ENCODE measurements at regions not wholly inside any gene's neighbourhood (a gene's known extent, or its start where the extent isn't known, plus 50 kb on each side); places are given as distances from the start of the nearest gene placed in this dataset.

DNA sequence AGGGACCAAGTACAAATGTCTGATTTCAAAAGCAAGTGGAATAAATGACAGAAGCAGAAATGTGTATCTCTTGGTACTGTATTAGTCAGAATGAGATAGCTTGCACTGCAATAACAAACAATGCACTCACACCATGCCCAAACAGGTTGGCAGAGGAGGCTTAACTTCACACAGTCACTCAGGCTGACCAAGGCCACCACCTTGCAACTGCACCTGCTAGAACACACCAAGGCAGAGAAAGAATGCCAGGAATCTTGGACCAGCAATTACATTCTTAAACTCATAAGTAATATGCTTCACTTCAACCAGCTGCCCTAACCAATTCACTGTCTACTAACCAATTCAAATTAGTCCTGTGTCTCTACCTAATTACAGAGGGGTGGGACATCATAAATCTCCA, 378.3 kb downstream of the BCL11B start:
- no peak overlapping the region for H3K4me3 ChIP-seq (ENCODE audit: low read depth, low read length)
- no peak for DNase-seq (ENCODE audit: low read depth)

DNA sequence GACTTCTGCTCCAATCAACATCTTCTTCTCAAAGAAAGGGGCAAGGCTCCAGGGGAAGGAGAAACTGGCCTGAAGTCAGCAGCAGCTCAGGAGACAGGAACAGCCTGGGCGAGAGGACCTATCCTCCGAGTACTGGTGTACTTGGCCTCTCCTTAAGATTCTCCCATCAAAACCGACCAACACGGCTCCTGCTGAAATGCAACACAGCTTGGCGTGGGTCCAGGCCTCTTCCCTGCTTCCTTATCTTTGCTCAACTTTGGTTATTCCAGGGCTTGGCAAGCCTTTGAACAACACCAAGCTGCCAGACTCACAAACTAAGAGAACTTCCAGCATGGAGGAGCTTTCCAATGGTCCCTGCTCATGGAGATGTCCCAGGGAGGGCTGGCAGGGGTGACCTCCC, 377.4 kb downstream of the BCL11B start:
- no peak for DNase-seq (ENCODE audit: low read depth)
- no peak overlapping the region for H3K4me3 ChIP-seq (ENCODE audit: low read depth, low read length)

GRCh38 chr14:98896449-98896848, 375.5 kb downstream of the BCL11B start:
- H3K4me3 ChIP-seq (ENCODE audit: low read depth, low read length), result no peak overlapping the region

GRCh38 chr14:98897605-98898309, 374.2 kb downstream of the BCL11B start:
- no peak for DNase-seq (ENCODE audit: low read depth)
- H3K4me3 ChIP-seq (ENCODE audit: low read depth, low read length), result no peak overlapping the region

More at GRCh38 chr14:98896449-98896848, 375.5 kb downstream of the BCL11B start:
- no peak for DNase-seq (ENCODE audit: low read depth)

DNA sequence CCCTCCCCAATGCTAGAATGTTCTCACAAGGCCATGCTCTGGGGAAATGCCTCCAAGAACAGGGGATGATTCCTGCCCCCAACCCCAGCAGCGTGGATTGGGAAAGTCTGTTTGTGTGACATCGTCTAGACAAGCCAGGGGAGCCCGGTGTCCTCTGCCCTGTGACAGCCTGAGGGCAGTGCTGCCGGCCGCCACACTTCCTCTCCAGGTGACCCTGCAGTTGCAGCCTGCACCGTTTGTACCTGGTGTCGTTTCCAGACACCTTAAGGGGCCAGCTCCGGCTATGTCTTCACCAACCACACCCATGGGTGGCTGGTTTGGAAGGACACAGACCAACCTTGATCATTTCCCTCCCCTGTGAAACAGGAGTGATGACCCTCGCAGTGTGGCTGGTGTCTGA, 372.6 kb downstream of the BCL11B start:
- no peak for DNase-seq (ENCODE audit: low read depth)
- no peak overlapping the region for H3K4me3 ChIP-seq (ENCODE audit: low read depth, low read length)

- no peak for DNase-seq (ENCODE audit: low read depth)
- no peak overlapping the region for H3K4me3 ChIP-seq (ENCODE audit: low read depth, low read length)
These were observed 371.8 kb downstream of the BCL11B start for GRCh38 chr14:98900236-98900635.

DNA sequence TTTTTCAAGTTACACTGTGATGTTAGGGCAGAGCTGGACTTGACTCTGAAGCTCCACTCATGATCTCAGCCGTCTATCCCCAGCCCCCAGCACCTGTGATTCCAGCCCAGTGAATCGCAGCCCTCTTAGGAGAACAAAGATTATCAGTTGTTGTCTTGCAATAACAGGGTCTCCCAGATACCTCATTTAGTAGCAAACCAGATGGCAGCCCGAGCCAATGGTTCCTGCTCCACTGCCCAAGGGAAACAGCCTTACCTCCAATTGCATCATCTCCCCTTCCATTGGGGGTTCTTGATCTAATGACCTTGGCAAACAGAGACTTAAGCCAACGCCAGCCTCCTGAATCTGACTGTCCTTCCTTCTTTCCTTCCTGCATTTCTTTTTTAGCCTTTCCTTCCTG, 371.2 kb downstream of the BCL11B start:
- DNase-seq (ENCODE audit: low read depth), result no peak
- H3K4me3 ChIP-seq (ENCODE audit: low read depth, low read length), result no peak overlapping the region

- no peak overlapping the region for H3K4me3 ChIP-seq (ENCODE audit: low read depth, low read length)
These were observed 370.3 kb downstream of the BCL11B start for GRCh38 chr14:98901511-98902205.

DNA sequence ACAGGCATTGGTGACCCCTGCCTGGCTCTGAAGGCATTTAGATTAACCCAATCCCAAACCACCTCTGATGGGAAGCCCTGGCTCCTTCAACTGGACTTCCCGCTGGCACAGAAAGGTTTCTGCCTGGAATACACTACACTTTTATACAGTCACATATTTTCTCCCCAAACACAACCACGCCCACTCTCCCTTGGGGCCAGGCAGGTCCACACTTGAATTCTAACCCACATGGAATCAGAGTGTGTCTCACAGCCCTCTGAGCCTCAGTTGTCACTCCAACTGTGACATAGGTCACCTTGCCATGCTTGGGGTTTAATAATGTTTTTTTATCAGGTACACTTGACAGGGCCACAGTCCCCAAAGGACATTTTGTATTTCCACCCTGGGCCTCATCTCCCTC, 368.6 kb downstream of the BCL11B start:
- H3K4me3 ChIP-seq (ENCODE audit: low read depth, low read length), result no peak overlapping the region
- no peak for DNase-seq (ENCODE audit: low read depth)

More at GRCh38 chr14:98901511-98902205, 370.3 kb downstream of the BCL11B start:
- no peak for DNase-seq (ENCODE audit: low read depth)

GRCh38 chr14:98904677-98905076, 367.3 kb downstream of the BCL11B start:
- no peak overlapping the region for H3K4me3 ChIP-seq (ENCODE audit: low read depth, low read length)
- no peak for DNase-seq (ENCODE audit: low read depth)

DNA sequence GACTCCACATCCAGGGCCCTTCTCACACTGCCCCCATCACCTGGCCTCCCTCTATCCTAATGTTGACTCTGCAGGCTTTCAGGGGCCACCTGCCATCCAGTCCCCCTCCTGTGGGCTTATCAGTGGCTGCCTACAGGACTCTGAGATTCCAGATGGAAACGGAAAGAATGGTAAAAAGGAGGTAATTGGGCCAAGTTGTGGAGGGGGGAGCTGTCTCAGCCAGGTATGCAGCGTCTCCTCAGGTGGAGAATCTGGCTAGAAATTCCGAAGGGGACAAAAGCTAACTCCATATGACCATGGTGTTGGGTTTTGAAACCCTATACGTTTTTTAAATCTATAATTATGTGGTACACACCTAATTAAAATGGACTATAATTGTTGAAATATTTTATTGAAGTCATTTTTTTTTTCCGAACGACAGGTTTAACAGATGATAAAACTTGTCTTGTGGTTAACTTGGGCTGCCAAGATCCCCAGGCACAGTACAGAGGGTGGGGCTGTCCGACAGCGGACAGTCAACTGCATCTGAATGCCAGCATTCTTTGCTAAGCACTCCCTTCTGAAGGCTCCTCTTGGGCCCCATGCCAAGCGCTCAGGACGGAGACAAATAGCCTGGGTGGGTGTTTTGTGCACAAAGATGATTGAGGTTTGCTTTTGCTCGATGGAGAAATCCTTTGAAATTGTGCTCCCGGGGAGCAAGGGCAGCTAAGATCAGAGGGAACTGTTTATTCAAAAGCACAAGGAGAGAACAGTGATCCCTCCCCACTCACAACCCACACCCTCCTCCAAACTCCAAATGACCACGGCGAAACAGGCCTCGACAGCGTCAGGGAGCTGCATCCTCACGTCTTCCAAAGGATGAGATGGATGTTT, 365.6 kb downstream of the BCL11B start:
- no peak overlapping the region for H3K4me3 ChIP-seq (ENCODE audit: low read depth, low read length)
- no peak for DNase-seq (ENCODE audit: low read depth)

- no peak for DNase-seq (ENCODE audit: low read depth)
- no peak overlapping the region for H3K4me3 ChIP-seq (ENCODE audit: low read depth, low read length)
These were observed 364.7 kb downstream of the BCL11B start for GRCh38 chr14:98907271-98907670.

DNA sequence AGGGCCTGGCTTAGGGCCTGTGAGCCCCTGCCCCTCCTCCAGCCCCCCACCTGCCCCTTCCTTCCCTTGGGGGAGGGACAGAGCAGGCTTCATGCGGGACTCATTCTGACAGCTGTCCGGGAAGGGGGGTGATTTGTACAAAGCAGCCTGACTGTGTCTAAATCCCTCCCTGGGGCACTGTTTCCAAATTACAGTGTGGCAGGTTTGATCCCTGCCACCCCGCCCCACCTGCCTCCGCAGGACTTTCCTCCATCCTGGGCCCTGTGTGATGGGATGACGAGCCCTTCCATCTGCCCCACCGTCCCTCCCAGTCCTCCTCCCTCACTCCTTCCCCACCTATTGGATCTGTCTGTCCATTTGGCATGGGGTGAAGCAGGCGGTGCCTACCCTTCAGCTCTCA, 363.9 kb downstream of the BCL11B start:
- no peak for DNase-seq (ENCODE audit: low read depth)
- H3K4me3 ChIP-seq (ENCODE audit: low read depth, low read length), result no peak overlapping the region

DNA sequence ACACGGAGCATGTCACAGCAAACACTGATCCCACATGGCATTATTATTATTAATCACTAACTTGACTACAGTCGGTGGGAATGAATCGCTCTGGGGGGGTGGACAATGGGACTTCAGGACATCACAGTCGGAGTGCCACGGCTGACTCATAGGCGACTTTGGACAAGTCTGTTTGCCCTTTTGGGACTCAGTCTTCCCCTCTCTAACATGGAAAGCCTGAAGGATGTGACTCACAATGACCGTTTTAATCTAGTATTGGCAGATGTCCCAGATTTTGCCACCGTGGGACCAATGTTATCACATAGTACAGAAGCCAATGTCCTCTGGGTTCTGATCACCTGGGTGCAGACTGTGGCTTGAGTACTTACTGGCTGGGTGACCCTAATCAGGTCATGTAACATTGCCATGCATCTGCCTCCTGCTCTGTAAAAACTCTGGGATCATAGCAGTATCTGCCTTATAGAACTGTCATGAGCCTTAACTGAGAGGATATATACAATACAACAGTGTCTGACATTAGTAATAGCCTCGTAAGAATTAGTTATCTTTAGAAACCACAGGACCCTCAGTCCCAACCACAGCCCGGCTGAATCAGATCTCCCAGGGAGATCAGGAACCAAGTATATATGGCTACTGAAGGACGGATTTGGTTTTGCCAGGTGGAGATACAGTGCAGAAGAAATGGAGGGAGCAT, 362.6 kb downstream of the BCL11B start:
- DNase-seq (ENCODE audit: low read depth), result no peak
- no peak overlapping the region for H3K4me3 ChIP-seq (ENCODE audit: low read depth, low read length)

- no peak overlapping the region for H3K4me3 ChIP-seq (ENCODE audit: low read depth, low read length)
- no peak for DNase-seq (ENCODE audit: low read depth)
These were observed 361.9 kb downstream of the BCL11B start for GRCh38 chr14:98910061-98910460.

- no peak for DNase-seq (ENCODE audit: low read depth)
- no peak overlapping the region for H3K4me3 ChIP-seq (ENCODE audit: low read depth, low read length)
These were observed 359.3 kb downstream of the BCL11B start for GRCh38 chr14:98912655-98913054.

DNA sequence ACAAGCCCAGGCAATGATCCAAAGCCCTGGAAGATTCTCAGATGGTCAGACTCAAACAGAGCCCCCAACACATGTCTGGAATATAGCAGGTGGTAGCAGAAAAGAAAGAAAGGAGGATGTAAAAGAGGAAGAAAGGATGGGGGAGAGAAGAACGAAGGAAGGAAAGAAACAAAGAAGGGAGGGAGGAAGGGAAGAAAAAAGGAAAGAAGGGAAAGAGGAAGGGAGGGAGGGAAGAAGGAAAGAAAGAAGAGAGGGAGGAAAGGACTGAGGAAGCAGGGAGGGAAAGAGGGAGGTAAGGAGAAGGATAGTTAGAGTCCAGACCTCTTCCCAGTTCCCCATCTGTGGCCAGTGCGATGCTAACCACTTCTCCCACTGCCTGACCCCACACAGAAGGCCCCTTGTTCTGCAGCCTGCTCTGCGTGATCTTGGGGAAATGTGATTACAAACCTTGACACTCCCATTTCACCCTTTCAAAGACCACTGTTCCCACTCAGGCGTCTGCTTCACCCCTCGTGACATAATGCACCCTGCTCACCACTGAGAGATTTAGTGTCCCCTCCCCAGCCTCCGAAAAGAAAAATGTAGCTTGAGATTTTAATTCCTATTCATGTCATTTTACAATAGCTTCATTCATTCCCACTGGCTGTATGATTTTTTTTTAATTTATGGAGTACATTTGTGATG, 357.9 kb downstream of the BCL11B start:
- no peak for DNase-seq (ENCODE audit: low read depth)
- H3K4me3 ChIP-seq (ENCODE audit: low read depth, low read length), result no peak overlapping the region

DNA sequence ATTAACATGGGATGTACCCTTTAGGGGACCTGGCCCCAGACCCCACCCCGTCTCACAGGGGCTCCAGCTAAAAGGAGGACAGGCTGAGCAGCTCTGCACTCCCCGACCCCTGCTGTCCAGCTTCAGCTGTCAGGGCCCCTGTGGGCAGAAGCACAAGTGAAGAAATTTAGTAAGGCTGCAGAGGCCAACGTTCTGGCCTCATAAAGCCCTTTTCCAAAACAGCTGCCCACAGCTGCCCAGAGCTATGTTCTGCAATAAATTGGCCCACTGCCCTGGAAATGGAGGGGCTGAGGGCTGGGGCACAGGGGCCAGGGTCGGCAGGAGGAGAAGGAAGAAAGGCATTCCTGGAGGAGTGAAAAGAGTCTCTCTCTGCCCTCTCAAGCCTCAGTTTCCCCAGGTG, 357.1 kb downstream of the BCL11B start:
- no peak for DNase-seq (ENCODE audit: low read depth)
- no peak overlapping the region for H3K4me3 ChIP-seq (ENCODE audit: low read depth, low read length)

- no peak for DNase-seq (ENCODE audit: low read depth)
- H3K4me3 ChIP-seq (ENCODE audit: low read depth, low read length), result no peak overlapping the region
These were observed 356.4 kb downstream of the BCL11B start for GRCh38 chr14:98915625-98916024.
